ENCODE measurements at regions not wholly inside any gene's neighbourhood (a gene's known extent, or its start where the extent isn't known, plus 50 kb on each side); places are given as distances from the start of the nearest gene placed in this dataset.

- no peak for TF ChIP-seq SAFB2 (CRISPR knock-in tag; IDR thresholded peaks at IDR 0.05; ENCODE audit: borderline replicate concordance, low read depth)
- TF ChIP-seq MXD3 (CRISPR knock-in tag; IDR thresholded peaks at IDR 0.05): no peak
- TF ChIP-seq MLLT10 (CRISPR knock-in tag; IDR thresholded peaks at IDR 0.05): no peak
- TF ChIP-seq ZNF414 (CRISPR knock-in tag; IDR thresholded peaks at IDR 0.05): no peak
Measured at GRCh38 chr10:29869593-29869992, 189.8 kb downstream of the JCAD start (continued).

GRCh38 chr10:29866356-29866755 lies 193.0 kb downstream of the JCAD start:
- no peaks in the 10 kb centered on the region for H3K36me3 ChIP-seq (replicated peaks in 1 of 2; ENCODE audit: control insufficient read depth in 1 of 2, insufficient read depth in 2 of 2, low read length in 2 of 2)
- in situ Hi-C loops (cut with HindIII; ENCODE audit: extremely low pct_ligation_motif_present, low pct_unique_long_range_greater_than_20kb): no loop called here
- intact Hi-C loops (cut with micrococcal nuclease; ENCODE audit: unreplicated experiment): no loop called here
- TF ChIP-seq ZNF446 (CRISPR knock-in tag; IDR thresholded peaks at IDR 0.05): no peak
- TF ChIP-seq ZNF605 (CRISPR knock-in tag; IDR thresholded peaks at IDR 0.05): no peak
- TF ChIP-seq ELF3 (CRISPR knock-in tag; IDR thresholded peaks at IDR 0.05): no peak
- no peak for DNase-seq (ENCODE audit: low spot score)
- no peak overlapping the region for H3K4me2 ChIP-seq (ENCODE audit: low read depth, low read length)
- 0 out of 2 replicates have a peak, but pooled peaks cover 2% of the 10 kb centered on the region for H4K20me1 ChIP-seq (ENCODE audit: insufficient read depth, low read length)
- FAIRE-seq: no peak
- WGBS (ENCODE audit: low lambda C conversion rate): 5% methylated on average over 2 of the region's 2 CpGs
- no peak overlapping the region for H3K4me3 ChIP-seq (replicated peaks in 1 of 3; ENCODE audit: insufficient read depth in 1 of 3, low read depth in 2 of 3, low read length in 3 of 3)
- no TSS peak for BruUV-seq (replicated peaks)
- no peaks in the 10 kb centered on the region for H3K27me3 ChIP-seq (ENCODE audit: control insufficient read depth in 1 of 2, insufficient read depth in 2 of 2, low read length in 2 of 2)
- no peak overlapping the region for H3K9ac ChIP-seq (ENCODE audit: insufficient read depth, low read depth, low read length)
- no peak overlapping the region for H3K27ac ChIP-seq (ENCODE audit: extremely low read length, insufficient read depth, low read length)
- no peaks in the 10 kb centered on the region for H3K79me2 ChIP-seq (ENCODE audit: insufficient read depth, low read length)
- no peak for ATAC-seq
- CTCF ChIA-PET (ENCODE audit: low intra/inter-chr PET ratio, low total read pairs): no interaction called here
- POLR2A ChIA-PET: no interaction called here
- no peaks in the 10 kb centered on the region for H3K4me1 ChIP-seq (ENCODE audit: insufficient read depth, low read length)
- no peak overlapping the region for H2AFZ ChIP-seq (ENCODE audit: low read length)
- H3K9me3 ChIP-seq (ENCODE audit: low read length): no peaks in the 10 kb centered on the region
